ENCODE measurements at regions not wholly inside any gene's neighbourhood (a gene's known extent, or its start where the extent isn't known, plus 50 kb on each side); places are given as distances from the start of the nearest gene placed in this dataset.
"Not testable (repeated sequence)": the region's sequence is repeated elsewhere in the genome, so short reads cannot be mapped to it uniquely, and the experiment has no call there.

DNA sequence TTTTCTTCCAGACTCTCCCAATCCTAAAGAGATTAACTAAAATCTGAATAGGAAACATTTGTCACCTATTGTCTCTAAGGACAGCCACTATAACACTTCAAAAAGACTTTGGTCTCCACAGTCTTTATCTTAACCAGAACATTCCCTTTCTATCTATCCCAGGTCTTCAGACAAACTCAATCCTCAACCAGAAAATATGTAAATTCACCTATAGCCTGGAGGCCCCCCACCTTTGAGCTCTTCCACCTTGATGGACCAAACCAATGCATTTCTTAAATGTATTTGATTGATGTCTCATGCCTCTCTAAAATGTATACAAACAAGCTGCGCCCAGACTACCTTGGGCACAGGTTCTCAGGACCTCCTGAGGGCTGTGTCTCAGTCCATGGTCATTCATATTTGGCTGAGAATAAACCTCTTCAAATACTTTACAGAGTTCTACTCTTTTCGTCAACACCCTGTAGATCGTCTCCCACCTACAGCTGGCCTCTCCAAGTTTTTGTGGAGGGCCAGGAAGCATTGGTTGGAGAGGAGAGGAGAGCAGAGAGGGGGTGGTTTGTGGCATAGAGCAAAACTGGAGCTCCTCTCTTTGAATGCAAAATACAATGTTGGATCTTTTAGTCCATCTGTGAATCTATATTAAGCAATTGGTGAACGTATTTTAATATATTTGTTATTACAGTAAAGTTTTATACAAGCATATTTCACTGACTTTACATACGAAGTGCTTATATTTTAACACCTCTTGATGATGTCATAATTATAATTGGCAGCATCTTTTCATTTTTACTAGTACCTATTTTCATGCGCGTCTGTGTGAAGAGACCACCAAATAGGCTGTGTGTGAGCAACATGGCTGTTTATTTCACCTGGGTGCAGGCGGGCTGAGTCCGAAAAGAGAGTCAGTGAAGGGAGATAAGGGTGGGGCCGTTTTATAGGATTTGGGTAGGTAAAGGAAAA, 230.7 kb upstream of the DUSP10 start:
- no peaks in the 10 kb centered on the region for H3K79me2 ChIP-seq
- no peaks in the 10 kb centered on the region for H3K9me3 ChIP-seq (ENCODE audit: control insufficient read depth, low read length)
- no peak overlapping the region for H3K4me3 ChIP-seq (ENCODE audit: low read depth, low read length)
- no peak overlapping the region for H2AFZ ChIP-seq
- H3K27ac ChIP-seq, result no peak overlapping the region
- no peak overlapping the region for H3K9ac ChIP-seq
- TF ChIP-seq, protein P1, sequence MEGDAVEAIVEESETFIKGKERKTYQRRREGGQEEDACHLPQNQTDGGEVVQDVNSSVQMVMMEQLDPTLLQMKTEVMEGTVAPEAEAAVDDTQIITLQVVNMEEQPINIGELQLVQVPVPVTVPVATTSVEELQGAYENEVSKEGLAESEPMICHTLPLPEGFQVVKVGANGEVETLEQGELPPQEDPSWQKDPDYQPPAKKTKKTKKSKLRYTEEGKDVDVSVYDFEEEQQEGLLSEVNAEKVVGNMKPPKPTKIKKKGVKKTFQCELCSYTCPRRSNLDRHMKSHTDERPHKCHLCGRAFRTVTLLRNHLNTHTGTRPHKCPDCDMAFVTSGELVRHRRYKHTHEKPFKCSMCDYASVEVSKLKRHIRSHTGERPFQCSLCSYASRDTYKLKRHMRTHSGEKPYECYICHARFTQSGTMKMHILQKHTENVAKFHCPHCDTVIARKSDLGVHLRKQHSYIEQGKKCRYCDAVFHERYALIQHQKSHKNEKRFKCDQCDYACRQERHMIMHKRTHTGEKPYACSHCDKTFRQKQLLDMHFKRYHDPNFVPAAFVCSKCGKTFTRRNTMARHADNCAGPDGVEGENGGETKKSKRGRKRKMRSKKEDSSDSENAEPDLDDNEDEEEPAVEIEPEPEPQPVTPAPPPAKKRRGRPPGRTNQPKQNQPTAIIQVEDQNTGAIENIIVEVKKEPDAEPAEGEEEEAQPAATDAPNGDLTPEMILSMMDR (IDR thresholded peaks at IDR 0.05), result no peak
- no peak overlapping the region for H3K4me2 ChIP-seq (ENCODE audit: low read length)
- H3K36me3 ChIP-seq (ENCODE audit: control insufficient read depth, insufficient read depth, low read length), result no peaks in the 10 kb centered on the region
- no peaks in the 10 kb centered on the region for H3K4me1 ChIP-seq
- no peaks in the 10 kb centered on the region for H3K27me3 ChIP-seq (ENCODE audit: control insufficient read depth, insufficient read depth, low read length)

DNA sequence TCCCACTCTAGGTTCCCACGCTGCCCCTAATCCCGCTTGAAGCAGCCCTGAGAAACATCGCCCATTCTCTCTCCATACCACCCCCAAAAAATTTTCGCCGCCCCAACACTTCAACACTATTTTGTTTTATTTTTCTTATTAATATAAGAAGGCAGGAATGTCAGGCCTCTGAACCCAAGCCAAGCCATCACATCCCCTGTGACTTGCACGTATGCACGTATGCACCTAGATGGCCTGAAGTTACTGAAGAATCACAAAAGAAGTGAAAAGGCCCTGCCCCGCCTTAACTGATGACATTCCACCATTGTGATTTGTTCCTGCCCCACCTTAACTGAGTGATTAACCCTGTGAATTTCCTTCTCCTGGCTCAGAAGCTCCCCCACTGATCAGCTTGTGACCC, 229.1 kb upstream of the DUSP10 start:
- H3K4me3 ChIP-seq (ENCODE audit: low read depth, low read length); H3K27me3 ChIP-seq (ENCODE audit: control insufficient read depth, insufficient read depth, low read length); H3K27ac ChIP-seq; H3K9ac ChIP-seq; H3K79me2 ChIP-seq; H3K4me1 ChIP-seq; H2AFZ ChIP-seq; H3K4me2 ChIP-seq (ENCODE audit: low read length); H3K36me3 ChIP-seq (ENCODE audit: control insufficient read depth, insufficient read depth, low read length); H3K9me3 ChIP-seq (ENCODE audit: control insufficient read depth, low read length): not testable (repeated sequence)

DNA sequence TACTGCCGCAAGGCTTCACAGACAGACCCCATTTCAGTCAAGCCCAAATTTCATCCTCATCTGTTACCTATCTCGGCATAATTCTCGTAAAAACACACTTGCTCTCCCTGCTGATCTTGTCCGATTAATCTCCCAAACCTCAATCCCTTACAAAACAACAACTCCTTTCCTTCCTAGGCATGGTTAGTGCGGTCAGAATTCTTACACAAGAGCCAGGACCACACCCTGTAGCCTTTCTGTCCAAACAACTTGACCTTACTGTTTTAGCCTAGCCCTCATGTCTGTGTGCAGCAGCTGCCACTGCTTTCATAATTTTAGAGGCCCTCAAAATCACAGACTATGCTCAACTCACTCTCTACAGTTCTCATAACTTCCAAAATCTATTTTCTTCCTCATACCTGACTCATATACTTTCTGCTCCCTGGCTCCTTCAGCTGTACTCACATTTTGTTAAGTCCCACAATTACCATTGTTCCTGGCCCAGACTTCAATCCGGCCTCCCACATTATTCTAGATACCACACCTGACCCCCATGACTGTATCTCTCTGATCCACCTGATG, 227.5 kb upstream of the DUSP10 start:
- not testable (repeated sequence) for H3K36me3 ChIP-seq (ENCODE audit: control insufficient read depth, insufficient read depth, low read length); H3K27me3 ChIP-seq (ENCODE audit: control insufficient read depth, insufficient read depth, low read length); H3K9me3 ChIP-seq (ENCODE audit: control insufficient read depth, low read length); H2AFZ ChIP-seq; H3K4me2 ChIP-seq (ENCODE audit: low read length); H3K79me2 ChIP-seq; H3K27ac ChIP-seq; H3K4me1 ChIP-seq; H3K4me3 ChIP-seq (ENCODE audit: low read depth, low read length); H3K9ac ChIP-seq

DNA sequence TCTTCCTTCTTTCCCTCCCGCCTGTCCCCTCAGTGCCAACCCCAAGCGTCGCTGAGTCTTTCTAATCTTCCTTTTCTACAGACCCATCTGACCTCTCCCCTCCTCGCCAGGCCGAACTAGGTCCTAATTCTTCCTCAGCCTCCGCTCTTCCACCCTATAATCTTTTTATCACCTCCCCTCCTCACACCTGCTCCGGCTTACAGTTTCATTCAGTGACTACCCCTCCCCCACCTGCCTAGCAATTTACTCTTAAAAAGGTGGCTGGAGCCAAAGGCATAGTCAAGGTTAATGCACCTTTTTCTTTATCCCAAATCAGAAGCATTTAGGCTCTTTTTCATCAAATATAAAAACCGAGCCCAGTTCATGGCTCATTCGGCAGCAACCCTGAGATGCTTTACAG, 225.6 kb upstream of the DUSP10 start:
- H3K4me1 ChIP-seq; H3K4me2 ChIP-seq (ENCODE audit: low read length); H3K4me3 ChIP-seq (ENCODE audit: low read depth, low read length); H3K27me3 ChIP-seq (ENCODE audit: control insufficient read depth, insufficient read depth, low read length); H3K79me2 ChIP-seq; H2AFZ ChIP-seq; H3K36me3 ChIP-seq (ENCODE audit: control insufficient read depth, insufficient read depth, low read length); H3K27ac ChIP-seq; H3K9ac ChIP-seq; H3K9me3 ChIP-seq (ENCODE audit: control insufficient read depth, low read length): not testable (repeated sequence)

DNA sequence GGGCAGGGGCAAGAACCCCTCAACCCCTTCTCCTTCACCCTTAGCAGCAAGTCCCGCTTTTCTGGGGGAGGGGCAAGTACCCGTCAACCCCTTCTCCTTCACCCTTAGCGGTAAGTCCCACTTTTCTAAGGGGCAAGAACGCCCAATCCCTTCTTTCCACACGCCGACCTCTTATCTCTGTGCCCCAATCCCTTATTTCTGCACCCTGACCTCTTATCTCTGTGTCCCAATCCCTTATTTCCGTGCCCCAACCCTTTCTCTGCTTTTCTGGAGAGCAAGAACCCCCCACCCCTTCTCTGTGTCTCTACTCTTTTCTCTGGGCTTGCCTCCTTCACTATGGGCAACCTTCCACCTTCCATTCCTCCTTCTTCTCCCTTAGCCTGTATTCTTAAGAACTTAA, 225.0 kb upstream of the DUSP10 start:
- not testable (repeated sequence) for H3K4me3 ChIP-seq (ENCODE audit: low read depth, low read length); H3K4me1 ChIP-seq; H3K9ac ChIP-seq; H3K9me3 ChIP-seq (ENCODE audit: control insufficient read depth, low read length); H3K4me2 ChIP-seq (ENCODE audit: low read length); H3K79me2 ChIP-seq; H3K27ac ChIP-seq; H3K36me3 ChIP-seq (ENCODE audit: control insufficient read depth, insufficient read depth, low read length); H2AFZ ChIP-seq; H3K27me3 ChIP-seq (ENCODE audit: control insufficient read depth, insufficient read depth, low read length)

DNA sequence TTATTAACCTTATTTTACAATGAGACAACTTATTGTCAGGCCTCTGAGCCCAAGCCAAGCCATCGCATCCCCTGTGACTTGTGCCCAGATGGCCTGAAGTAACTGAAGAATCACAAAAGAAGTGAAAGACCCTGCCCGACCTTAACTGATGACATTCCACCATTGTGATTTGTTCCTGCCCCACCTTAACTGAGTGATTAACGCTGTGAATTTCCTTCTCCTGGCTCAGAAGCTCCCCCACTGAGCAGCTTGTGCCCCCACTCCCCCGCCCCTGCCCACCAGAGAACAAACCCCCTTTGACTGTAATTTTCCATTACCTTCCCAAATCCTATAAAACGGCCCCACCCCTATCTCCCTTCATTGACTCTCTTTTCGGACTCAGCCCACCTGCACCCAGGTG, 224.0 kb upstream of the DUSP10 start:
- not testable (repeated sequence) for H3K4me1 ChIP-seq; H3K36me3 ChIP-seq (ENCODE audit: control insufficient read depth, insufficient read depth, low read length); H3K4me2 ChIP-seq (ENCODE audit: low read length); H3K27me3 ChIP-seq (ENCODE audit: control insufficient read depth, insufficient read depth, low read length); H3K4me3 ChIP-seq (ENCODE audit: low read depth, low read length); H2AFZ ChIP-seq; H3K27ac ChIP-seq; H3K9me3 ChIP-seq (ENCODE audit: control insufficient read depth, low read length); H3K79me2 ChIP-seq; H3K9ac ChIP-seq

DNA sequence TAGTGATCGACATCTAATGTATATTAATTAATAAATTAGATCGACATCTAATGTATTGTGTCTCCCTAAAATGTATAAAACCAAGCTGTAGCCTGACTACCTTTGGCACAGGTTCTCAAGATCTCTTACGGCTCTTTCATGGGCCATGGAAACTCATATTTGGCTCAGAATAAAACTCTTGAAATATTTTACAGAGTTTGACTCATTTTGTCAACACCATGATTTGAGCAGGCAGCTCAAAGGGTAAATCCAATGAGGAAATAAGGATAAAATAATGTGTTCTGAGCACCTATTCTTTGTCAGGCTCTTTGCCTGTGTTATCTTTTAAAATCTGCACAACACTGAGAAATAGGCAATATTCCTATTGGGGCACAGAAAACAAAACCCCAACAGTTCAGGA, 223.4 kb upstream of the DUSP10 start:
- no peak overlapping the region for H3K4me3 ChIP-seq (ENCODE audit: low read depth, low read length)
- no peak overlapping the region for H3K27ac ChIP-seq
- no peaks in the 10 kb centered on the region for H3K4me1 ChIP-seq
- TF ChIP-seq, protein P1 (IDR thresholded peaks at IDR 0.05), result no peak
- no peak overlapping the region for H3K9ac ChIP-seq
- H3K4me2 ChIP-seq (ENCODE audit: low read length), result no peak overlapping the region
- H3K79me2 ChIP-seq, result no peaks in the 10 kb centered on the region
- H3K9me3 ChIP-seq (ENCODE audit: control insufficient read depth, low read length), result no peaks in the 10 kb centered on the region
- no peak overlapping the region for H2AFZ ChIP-seq
- H3K36me3 ChIP-seq (ENCODE audit: control insufficient read depth, insufficient read depth, low read length), result no peaks in the 10 kb centered on the region
- no peaks in the 10 kb centered on the region for H3K27me3 ChIP-seq (ENCODE audit: control insufficient read depth, insufficient read depth, low read length)
